Ishikawa (cell line): ENCODE measurements at regions not wholly inside any gene's neighbourhood (a gene's known extent, or its start where the extent isn't known, plus 50 kb on each side); places are given as distances from the start of the nearest gene placed in this dataset.

Source experiments
- CEBPB ChIP-seq: IDR thresholded peaks from 2 replicates; pipeline ENCODE4 v1.6.1; 2012
- CREB1 ChIP-seq: IDR thresholded peaks from 2 replicates; pipeline ENCODE4 v1.6.1; 2012; ENCODE audit warnings: low read depth
- EGR1 ChIP-seq: IDR thresholded peaks from 2 replicates; pipeline ENCODE4 v1.6.1; 2012
- EP300 ChIP-seq: IDR thresholded peaks from 2 replicates; pipeline ENCODE4 v1.6.1; 2012; ENCODE audit warnings: borderline replicate concordance
- FOXM1 ChIP-seq: IDR thresholded peaks from 2 replicates; pipeline ENCODE4 v1.6.1; 2012; ENCODE audit warnings: low read depth, borderline replicate concordance
- NFIC ChIP-seq: IDR thresholded peaks from 2 replicates; pipeline ENCODE4 v1.6.1; 2012
- RAD21 ChIP-seq: IDR thresholded peaks from 2 replicates; pipeline ENCODE4 v1.6.1; 2012; ENCODE audit warnings: low read depth
- TAF1 ChIP-seq: IDR thresholded peaks from 2 replicates; pipeline ENCODE4 v1.6.1; 2012; ENCODE audit warnings: low read depth, mild to moderate bottlenecking
- TCF12 ChIP-seq: IDR thresholded peaks from 2 replicates; pipeline ENCODE4 v1.6.1; 2012; ENCODE audit warnings: low read depth
- TEAD4 ChIP-seq: IDR thresholded peaks from 2 replicates; pipeline ENCODE4 v1.6.1; 2012
- USF1 ChIP-seq: IDR thresholded peaks from 2 replicates; pipeline ENCODE4 v1.6.1; 2012
- YY1 ChIP-seq: IDR thresholded peaks from 2 replicates; pipeline ENCODE4 v1.6.1; 2012; ENCODE audit warnings: low read depth
- ZBTB7A ChIP-seq: IDR thresholded peaks from 2 replicates; pipeline ENCODE4 v1.6.1; 2012; ENCODE audit warnings: low read depth
- TF ChIP-seq, protein P1 (sequence below): IDR thresholded peaks from 2 replicates; pipeline ENCODE4 v1.6.1; 2012
- TF ChIP-seq, protein P2 (sequence below): IDR thresholded peaks from 2 replicates; pipeline ENCODE4 v1.6.1; 2012; ENCODE audit warnings: low read depth, mild to moderate bottlenecking

GRCh38 chr9:129561594-129562281 is 59.2 kb downstream of the C9orf50 start:
- TF ChIP-seq CREB1 (no peak), FOXM1 (no peak), NFIC (peak; percentile 68; the same call in 1 of the 2 replicates), EP300 (peak; percentile 65), RAD21 (no peak), EGR1 (no peak), TEAD4 (no peak; the same call in 1 of the 2 replicates), CEBPB (no peak; the same call in 1 of the 2 replicates), USF1 (no peak), TAF1 (no peak; the same call in 1 of the 2 replicates), ZBTB7A (no peak), YY1 (peak; percentile 87), TCF12 (peak; percentile 77)
- TF ChIP-seq, protein P1, sequence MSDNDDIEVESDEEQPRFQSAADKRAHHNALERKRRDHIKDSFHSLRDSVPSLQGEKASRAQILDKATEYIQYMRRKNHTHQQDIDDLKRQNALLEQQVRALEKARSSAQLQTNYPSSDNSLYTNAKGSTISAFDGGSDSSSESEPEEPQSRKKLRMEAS: peak; percentile 85
- TF ChIP-seq, protein P2, sequence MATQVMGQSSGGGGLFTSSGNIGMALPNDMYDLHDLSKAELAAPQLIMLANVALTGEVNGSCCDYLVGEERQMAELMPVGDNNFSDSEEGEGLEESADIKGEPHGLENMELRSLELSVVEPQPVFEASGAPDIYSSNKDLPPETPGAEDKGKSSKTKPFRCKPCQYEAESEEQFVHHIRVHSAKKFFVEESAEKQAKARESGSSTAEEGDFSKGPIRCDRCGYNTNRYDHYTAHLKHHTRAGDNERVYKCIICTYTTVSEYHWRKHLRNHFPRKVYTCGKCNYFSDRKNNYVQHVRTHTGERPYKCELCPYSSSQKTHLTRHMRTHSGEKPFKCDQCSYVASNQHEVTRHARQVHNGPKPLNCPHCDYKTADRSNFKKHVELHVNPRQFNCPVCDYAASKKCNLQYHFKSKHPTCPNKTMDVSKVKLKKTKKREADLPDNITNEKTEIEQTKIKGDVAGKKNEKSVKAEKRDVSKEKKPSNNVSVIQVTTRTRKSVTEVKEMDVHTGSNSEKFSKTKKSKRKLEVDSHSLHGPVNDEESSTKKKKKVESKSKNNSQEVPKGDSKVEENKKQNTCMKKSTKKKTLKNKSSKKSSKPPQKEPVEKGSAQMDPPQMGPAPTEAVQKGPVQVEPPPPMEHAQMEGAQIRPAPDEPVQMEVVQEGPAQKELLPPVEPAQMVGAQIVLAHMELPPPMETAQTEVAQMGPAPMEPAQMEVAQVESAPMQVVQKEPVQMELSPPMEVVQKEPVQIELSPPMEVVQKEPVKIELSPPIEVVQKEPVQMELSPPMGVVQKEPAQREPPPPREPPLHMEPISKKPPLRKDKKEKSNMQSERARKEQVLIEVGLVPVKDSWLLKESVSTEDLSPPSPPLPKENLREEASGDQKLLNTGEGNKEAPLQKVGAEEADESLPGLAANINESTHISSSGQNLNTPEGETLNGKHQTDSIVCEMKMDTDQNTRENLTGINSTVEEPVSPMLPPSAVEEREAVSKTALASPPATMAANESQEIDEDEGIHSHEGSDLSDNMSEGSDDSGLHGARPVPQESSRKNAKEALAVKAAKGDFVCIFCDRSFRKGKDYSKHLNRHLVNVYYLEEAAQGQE: no peak

DNA sequence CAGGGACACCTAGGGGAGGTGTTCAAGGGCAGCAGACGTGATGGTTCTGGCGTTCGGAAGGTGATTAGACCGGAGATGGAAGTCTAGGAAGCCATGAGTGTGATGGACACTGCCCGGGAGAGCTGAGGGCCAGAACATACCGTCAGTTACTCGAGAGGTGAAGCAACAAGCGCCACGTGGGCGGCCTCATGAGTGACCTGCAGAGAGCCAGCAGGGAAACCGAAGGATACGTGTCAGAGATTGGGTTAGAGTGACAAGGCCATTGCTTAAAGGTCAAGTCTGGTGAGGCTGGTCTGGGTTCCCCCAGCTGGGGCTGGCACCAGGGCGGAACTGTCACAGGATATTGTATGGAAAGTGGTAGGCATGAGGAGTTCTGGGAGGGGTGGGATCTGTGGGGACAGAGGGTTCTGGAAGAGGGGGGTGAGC is 60.0 kb downstream of the C9orf50 start:
- TF ChIP-seq FOXM1 (0 out of 2 replicates have a peak, but pooled peaks have one; percentile 18), TEAD4 (0 out of 2 replicates have a peak, but pooled peaks have one; percentile 12), CEBPB (peak; percentile 66), EP300 (peak; percentile 76; the same call in 1 of the 2 replicates), CREB1 (no peak), USF1 (peak; percentile 70), TAF1 (0 out of 2 replicates have a peak, but pooled peaks have one; percentile 1), TCF12 (peak; percentile 67; the same call in 1 of the 2 replicates)
- TF ChIP-seq, protein P1: peak; percentile 92
- TF ChIP-seq, protein P2: no peak

DNA sequence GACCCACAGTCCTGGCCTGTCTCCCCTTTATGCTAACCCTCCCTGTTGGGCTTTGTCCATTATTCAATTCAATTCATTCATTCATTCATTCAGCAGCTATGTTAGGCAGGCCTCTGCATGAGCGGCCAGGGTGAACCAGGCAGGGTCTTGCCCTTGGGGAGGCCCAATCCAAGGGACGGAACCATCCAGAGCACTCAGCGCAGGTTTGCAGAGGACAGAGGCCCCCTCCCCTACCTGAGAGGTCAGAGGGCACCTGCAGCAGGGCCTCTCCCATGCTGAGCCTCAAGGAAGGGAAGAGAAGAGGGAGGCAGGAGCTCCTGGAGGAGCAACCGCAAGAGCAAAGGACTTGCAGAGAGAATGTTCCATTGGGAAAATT is 61.4 kb downstream of the C9orf50 start:
- no peak for TF ChIP-seq ZBTB7A
- no peak for TF ChIP-seq CEBPB
- TF ChIP-seq FOXM1: no peak

- peak; percentile 78 for TF ChIP-seq NFIC
- TF ChIP-seq EP300: peak; percentile 95
- TF ChIP-seq USF1: no peak
- TF ChIP-seq YY1: no peak
- TF ChIP-seq TEAD4: peak; percentile 73
- peak; percentile 80 for TF ChIP-seq FOXM1
- no peak for TF ChIP-seq TAF1
- TF ChIP-seq, protein P2: peak; percentile 36; the same call in 1 of the 2 replicates
- TF ChIP-seq EGR1: no peak; the same call in 1 of the 2 replicates
- TF ChIP-seq CREB1: no peak
- no peak; the same call in 1 of the 2 replicates for TF ChIP-seq RAD21
- TF ChIP-seq ZBTB7A: no peak
- TF ChIP-seq TCF12: peak; percentile 93
- peak; percentile 35; the same call in 1 of the 2 replicates for TF ChIP-seq CEBPB
- TF ChIP-seq, protein P1: peak; percentile 82
Measured at GRCh38 chr9:129558551-129559505, 62.1 kb downstream of the C9orf50 start.
